HG03039 (cell line): ENCODE measurements at regions not wholly inside any gene's neighbourhood (a gene's known extent, or its start where the extent isn't known, plus 50 kb on each side); places are given as distances from the start of the nearest gene placed in this dataset.

ENCODE experiments used
- ATAC-seq: cut with Tn5 transposase; IDR thresholded peaks from one replicate; pipeline ENCODE4 v1.9.1; 2021; ENCODE audit warnings: mild to moderate bottlenecking, moderate library complexity; ENCODE audit not compliant: unreplicated experiment

DNA sequence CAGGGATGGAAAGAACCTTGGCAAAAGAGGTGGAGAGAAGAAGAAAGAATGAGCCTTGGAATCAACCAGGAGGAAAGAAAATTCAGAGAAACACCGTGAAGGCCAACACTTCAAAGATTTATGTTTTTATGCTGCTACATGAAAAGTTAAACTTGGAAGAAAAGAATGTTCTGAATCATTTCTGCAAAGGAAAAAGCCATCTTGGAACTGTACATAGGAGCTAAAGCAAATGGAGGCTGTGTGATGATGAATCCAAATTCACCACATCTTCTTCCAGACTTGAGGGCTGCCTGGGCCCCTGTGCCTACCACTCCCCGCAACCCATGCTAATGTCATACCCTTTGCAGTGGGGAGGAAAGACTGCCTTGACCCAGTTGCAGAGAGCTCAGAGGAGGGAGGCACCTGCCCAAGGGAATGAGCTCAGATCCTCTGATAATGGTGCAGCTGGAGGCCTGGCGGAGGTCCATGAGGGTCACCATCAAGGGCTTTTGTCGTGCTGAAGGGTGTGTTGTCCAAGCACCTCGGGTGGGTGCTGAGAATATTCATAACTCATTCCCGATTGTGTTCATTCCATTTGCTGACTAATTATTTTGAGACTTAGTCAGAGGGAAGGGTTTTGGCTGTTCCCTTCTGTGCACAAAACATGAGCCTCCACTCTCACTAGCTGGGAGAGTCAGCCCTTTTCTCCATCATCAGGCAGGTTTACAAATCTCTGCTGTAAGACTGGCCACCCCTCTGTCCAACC lies 245.8 kb upstream of the JAG1 start:
- no peak for ATAC-seq

DNA sequence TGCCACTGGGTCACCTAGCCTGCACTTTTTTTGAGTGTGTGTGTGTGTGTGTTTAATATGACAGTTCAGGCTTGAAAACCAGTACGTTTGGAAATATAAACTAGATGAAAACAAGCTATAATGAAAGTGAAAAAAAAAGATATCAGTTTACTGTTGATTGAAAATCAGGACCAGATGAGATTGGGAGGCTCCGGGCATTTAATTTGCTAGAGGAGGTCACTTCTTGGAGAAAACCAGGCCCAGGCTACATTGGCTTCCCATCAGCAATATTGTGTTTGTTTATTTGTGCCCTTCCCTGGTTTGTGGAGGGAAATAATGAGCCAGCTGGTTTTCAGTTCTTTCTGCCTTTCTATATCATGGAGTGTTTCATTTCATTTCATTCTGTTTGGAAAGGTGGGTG lies 246.6 kb upstream of the JAG1 start:
- no peak for ATAC-seq

- ATAC-seq: no peak
Measured at GRCh38 chr20:10921491-10922010, 247.8 kb upstream of the JAG1 start.

GRCh38 chr20:10922506-10922905 lies 248.7 kb upstream of the JAG1 start:
- ATAC-seq: no peak

- ATAC-seq: no peak
Measured at GRCh38 chr20:10922941-10923340, 249.1 kb upstream of the JAG1 start.

- no peak for ATAC-seq
Measured at GRCh38 chr20:10924644-10925201, 250.9 kb upstream of the JAG1 start.

DNA sequence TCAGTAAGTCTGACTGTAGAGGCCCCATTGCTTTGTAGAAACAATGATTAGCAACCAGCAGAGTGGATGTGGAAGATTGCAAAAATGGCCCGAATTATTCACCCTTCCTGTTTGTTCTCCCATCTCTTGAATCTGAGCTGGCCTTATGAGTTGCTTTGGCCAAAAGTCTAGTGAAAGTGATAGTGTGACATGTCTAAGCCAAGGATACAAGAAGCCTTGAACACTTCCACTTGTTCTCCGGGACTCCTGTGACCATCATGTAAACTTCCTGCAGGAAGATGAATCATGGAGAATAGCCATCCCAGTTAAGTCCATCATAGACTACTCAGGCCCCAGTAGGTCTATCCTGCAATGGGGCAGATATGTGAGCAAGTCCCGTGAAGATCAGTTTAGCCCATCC lies 252.0 kb upstream of the JAG1 start:
- no peak for ATAC-seq

GRCh38 chr20:10927011-10927583 lies 253.3 kb upstream of the JAG1 start:
- ATAC-seq: no peak

- ATAC-seq: no peak
Measured at GRCh38 chr20:10927936-10928840, 254.4 kb upstream of the JAG1 start.

DNA sequence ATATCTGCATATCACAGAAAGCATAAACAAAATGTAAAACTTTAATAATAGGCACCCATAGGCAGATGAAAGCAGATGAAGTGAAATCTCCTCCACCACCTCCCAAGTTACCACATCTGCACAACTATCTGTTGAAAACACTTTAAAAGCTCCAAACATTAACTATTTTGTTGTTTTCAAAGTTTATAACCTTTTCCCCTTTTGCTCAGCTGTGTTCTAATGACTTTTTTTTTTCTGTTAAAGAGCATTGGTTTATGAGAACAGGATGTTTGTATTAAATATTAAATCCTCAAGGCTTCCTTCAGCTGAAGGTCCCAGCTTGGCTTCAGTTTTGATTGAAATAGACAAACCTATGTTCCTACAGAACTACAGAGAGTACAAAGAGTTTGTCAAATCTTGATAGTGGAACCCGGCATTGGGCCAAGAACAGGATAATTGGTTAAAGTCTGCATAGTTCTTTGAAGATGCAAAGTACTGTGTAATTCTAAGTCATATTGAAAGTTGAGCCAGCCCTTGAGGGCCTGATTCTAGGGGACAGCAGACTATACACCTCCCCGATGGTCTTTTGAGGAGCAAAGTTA lies 255.1 kb upstream of the JAG1 start:
- ATAC-seq: no peak

DNA sequence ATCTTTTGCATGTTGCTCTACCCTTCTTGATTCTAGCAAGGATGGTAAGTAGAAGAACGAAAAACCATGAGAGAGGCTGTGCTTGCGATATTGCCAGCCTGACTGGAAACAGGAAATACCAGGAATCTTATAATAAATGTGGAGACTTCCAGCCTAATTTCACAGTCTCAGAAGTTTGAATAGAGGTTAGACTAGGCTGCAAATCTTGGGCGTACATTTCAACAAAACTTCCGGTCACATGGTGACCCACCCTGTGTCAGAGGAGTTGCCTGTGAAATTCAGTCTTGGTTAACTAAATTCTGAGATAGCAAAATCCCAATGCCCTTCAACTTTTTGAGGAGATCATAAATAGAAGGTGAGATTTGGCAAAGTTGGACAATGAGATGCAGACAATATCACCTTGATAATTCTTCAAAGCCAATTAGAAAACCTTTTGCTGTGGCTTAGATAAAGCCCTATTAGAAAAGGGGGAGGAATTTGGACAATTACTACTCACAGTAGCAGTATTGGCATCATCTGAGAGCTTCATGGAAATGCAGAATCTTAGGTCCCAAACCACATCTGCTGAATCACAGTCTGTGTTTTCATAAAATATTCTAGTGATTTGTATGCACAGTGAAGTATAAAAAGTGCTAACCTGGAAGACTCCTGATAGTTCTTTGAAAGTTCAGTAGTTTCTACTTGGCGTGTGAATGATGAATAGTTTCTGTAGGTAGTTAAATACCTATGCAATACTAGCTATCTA lies 262.0 kb upstream of the JAG1 start:
- ATAC-seq: no peak

DNA sequence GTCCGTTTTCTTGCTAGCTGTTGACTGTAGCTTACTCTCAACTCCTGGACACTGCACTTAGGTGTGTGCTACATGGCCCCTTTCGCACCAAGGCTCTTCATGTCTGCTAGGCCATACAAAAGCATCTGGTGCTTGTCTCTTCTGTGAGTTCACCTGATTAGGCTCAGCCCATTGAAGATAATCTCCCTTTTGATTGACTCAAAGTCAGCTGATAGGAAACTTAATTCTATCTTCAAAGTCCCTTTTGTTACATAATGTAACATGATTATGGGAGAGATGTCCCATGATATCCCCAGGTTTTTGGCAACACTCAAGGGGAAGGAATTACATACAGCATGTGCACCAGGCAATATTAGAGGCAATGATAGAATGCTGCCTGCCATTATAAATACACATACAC lies 263.0 kb upstream of the JAG1 start:
- ATAC-seq: no peak

DNA sequence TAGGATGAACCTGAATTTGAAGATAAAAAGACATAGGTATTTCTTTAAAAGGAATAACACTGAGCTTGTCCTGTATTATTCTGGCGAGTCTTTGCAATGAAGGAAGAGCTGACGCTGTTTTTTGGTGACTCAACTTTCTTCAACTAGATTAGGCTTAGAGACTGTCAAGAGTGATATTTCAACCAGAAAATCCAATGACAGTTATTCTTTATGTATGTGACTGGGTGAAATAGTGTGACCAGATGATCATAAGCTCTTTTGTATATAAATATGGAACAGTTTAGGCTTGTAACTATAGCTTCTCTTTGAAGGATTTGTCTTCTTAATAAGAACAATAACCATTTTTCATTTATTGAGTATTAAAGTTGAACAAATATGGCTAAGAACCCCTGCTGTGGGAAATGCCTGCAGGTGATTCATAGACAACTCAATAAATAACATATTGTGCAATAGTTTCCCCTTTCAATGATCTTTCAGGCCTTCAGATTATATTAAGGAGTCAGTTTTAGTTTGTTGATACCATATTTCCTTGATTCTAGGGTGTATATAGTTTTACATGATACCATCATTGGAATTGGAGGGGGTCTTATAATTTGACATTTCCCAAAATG lies 265.6 kb upstream of the JAG1 start:
- no peak for ATAC-seq

- peak; percentile 92 for ATAC-seq
Measured at GRCh38 chr20:10940941-10941340, 267.1 kb upstream of the JAG1 start.

DNA sequence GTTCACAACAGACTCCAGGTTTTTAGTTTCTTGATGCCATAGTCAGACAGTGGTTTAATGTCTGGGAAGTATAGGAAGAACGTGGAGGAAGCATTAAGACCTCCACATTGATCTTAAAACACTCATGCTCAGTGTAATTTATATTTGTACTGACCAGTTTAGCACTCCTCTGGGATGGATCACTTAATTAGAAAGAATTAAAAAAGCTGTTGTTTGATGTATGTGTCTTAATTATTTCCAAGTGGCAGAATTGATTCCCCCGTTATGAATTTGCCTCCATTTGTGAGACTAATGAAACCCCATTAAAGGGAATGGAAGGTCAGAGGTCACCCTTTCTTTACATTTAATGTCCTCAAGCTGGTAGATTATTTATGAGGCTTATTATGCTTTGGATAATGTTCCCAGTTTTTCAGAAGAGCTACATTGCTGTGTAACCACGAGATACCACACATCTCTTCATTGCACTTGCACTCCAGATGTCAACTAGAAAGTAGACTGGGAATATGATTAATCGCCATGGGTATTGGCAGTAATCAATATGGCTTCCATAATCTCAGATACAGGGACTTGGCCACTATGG lies 270.0 kb upstream of the JAG1 start:
- ATAC-seq: no peak

DNA sequence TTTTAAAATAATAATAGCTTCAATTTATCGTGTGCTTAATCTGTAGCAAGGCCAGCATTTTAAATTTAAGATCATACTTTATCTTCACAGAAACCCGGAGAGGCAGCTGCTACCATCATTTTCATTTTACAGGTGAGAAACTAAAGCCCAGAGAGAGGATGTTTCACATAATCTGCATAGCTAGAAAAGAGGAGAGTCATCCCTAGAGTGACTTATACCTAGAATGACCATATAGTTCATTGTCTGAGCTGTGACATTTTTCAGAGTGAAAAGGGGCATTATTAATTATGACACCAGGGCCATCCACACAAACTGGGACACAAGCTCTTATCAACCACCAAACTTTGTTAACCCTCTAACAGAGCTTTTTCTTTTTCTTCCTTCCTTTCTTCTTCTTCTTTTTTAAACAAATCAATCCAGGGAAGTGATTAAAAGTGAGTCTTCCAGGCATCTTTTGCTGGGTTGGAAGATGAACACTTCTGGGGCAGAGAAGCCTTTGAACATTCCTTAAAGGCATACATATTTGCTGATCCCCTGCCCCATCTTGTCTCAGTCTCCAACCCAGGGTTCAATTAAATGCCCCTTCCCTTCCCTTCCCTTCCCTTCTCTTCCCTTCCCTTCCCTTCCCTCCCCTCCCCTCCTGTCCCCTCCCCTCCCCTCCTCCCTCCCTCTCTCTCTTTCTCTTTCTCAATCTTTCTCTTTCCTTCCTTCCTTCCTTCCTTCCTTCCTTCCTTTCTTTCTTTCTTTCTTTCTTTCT lies 272.5 kb upstream of the JAG1 start:
- ATAC-seq: no peak

DNA sequence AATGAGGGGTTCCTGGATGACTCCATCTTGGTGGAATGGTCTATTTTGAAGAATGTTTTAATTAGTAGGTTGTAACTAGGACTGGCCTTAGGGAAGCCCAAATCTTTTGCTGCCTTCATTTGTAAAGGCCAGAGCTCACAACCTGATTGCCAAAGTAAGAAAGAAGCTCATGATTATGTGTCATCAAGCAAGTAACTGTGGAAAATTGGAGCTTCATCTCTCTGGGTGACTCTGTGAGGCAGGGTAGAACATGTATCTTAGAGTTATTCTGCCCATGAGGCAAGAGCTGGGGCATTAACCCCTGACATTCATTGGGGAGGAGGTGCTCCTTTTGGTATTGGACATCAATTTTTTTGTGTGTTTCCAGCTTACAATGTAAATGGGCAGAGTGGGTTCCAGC lies 273.9 kb upstream of the JAG1 start:
- no peak for ATAC-seq

DNA sequence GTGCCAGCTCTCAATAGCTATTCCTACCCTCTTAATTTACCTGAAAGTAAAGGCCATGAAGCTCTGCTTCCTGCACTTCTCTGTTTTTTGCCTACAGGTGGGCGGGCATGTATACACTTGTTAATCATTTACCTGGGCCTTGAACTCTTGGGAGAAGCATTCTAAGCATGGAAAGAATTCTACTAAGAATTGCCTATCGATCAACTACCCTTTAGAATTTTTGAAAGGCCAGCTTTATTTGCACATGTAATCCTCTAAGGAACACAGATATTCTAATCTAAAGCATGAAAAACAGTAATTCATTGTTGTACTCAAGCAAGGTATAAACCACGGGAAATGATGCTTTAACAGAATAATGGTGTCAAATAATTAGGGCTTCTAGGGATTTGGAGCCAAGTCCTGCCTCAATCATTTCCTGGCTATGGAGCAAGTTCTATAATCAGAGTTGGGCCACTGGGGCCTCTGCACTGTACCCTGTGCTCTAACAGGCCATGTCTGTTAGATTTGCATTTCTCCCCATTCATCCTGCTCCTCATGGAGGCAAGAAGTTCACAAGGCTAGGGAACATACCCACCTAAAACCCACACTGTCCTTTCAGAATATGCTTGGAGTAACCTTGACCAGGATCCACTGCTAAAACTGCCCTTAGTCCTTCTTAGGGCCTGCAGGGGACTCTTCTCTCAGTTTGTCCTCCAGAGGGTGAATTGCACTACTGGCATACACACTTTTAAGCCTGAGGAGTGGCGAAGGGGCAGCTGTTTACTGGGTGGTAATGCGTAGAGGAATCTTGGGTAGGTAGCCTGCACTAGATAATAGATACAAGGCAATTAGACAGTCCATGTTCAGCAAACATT lies 276.4 kb upstream of the JAG1 start:
- no peak for ATAC-seq
